ENCODE measurements at regions not wholly inside any gene's neighbourhood (a gene's known extent, or its start where the extent isn't known, plus 50 kb on each side); places are given as distances from the start of the nearest gene placed in this dataset.

DNA sequence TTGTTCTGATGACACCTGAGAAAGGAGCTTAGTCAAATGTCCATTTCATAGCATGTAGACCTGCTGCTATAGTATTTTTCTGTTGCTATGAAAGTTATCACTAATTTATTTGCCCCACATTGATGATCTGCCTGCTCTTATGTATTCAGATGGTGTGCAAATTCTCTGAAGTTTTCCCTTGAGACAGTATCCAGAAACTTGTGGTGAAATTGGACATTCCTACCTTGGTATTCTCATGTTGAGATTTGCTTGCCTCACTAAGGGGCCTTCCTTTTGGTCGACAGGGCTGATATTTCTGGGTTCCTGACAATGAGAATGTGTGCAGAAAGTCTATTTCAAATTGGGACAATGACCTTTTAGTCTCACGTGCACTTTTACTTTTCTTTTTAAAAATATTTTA lies 253.2 kb upstream of the FZD8 start:
- FAIRE-seq, result no peak
- H2AFZ ChIP-seq (ENCODE audit: control insufficient read depth, low read depth, low read length), result no peak overlapping the region
- ChIA-PET SMC1A (ENCODE audit: uncharacterized antibody, unreplicated experiment) (no interaction called here), RAD21 (ENCODE audit: unreplicated experiment) (no interaction called here), CTCF (no interaction called here), POLR2A (no interaction called here)
- WGBS (ENCODE audit: insufficient coverage, insufficient replicate concordance, low lambda C conversion rate, missing lambda C conversion rate), result 5% methylated on average over 2 of the region's 2 CpGs
- H4K20me1 ChIP-seq (ENCODE audit: control insufficient read depth, insufficient read depth), result no peaks in the 10 kb centered on the region
- no peak overlapping the region for H3K4me3 ChIP-seq
- TF ChIP-seq MEF2A (IDR thresholded peaks at IDR 0.05; ENCODE audit: insufficient read depth, low read depth, low read length) (no peak), BACH1 (IDR thresholded peaks at IDR 0.05; ENCODE audit: borderline replicate concordance) (no peak), GABPA (IDR thresholded peaks at IDR 0.05; ENCODE audit: low read depth) (no peak), YY1 (IDR thresholded peaks at IDR 0.05; ENCODE audit: low read depth, low read length) (no peak), BCL11A (IDR thresholded peaks at IDR 0.05; ENCODE audit: low read depth, low read length) (no peak), TCF3 (IDR thresholded peaks at IDR 0.05; ENCODE audit: borderline replicate concordance, insufficient read depth, low read depth, low read length) (no peak)
- H3K79me2 ChIP-seq (ENCODE audit: control insufficient read depth, insufficient read depth, low read length), result no peaks in the 10 kb centered on the region
- H3K36me3 ChIP-seq (ENCODE audit: control insufficient read depth in 2 of 2, insufficient read depth in 2 of 2, low read length in 1 of 2), result no peaks in the 10 kb centered on the region
- no peaks in the 10 kb centered on the region for H3K9me3 ChIP-seq (replicated peaks; ENCODE audit: control insufficient read depth, insufficient read depth, low read length)
- intact Hi-C loops (cut with micrococcal nuclease; ENCODE audit: unreplicated experiment), result loop anchor here (10.0 kb wide), 1 partner anchor 61 kb away; no protein-coding TSS in a partner anchor
- H3K9ac ChIP-seq (ENCODE audit: control insufficient read depth, insufficient read depth, low read length), result no peak overlapping the region
- in situ Hi-C loops (cut with MboI), result no loop called here
- ATAC-seq, result no peak
- H3K27ac ChIP-seq (ENCODE audit: control insufficient read depth, insufficient read depth), result no peak overlapping the region
- no peak overlapping the region for H3K4me2 ChIP-seq (ENCODE audit: control insufficient read depth, insufficient read depth)
- no peaks in the 10 kb centered on the region for H3K27me3 ChIP-seq (replicated peaks in 1 of 2; ENCODE audit: control insufficient read depth in 2 of 2, insufficient read depth in 2 of 2, low read length in 1 of 2)
- no TSS peak for BruUV-seq (replicated peaks)
- DNase-seq (ENCODE audit: low read depth, low spot score), result no peak
- H3K4me1 ChIP-seq (ENCODE audit: control insufficient read depth, insufficient read depth, low read length), result no peaks in the 10 kb centered on the region

DNA sequence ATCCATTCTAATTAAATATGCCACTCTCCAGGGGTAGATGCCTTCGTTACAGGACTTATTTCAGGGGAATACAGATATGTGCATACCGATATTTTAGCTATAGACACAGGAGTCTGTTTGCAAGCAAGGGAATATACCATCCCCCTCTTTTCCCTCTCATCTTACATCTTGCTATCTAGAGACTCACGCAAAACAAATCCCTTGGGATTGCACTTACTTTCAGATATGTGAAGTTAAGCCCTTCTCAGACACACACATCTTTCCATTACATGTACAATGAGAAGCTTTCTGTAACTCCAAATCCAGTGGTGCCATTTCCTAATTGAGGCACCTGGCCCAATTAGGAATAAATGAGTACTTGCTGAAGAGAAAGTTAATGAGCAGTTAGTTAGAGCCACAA lies 250.4 kb upstream of the FZD8 start:
- 0% methylated on average over 3 of the region's 3 CpGs for WGBS (ENCODE audit: insufficient coverage, insufficient replicate concordance, low lambda C conversion rate, missing lambda C conversion rate)
- Histone ChIP-seq H3K4me2 (ENCODE audit: control insufficient read depth, insufficient read depth) (no peak overlapping the region), H2AFZ (ENCODE audit: control insufficient read depth, low read depth, low read length) (no peak overlapping the region), H3K27ac (ENCODE audit: control insufficient read depth, insufficient read depth) (no peak overlapping the region), H3K27me3 (replicated peaks in 1 of 2; ENCODE audit: control insufficient read depth in 2 of 2, insufficient read depth in 2 of 2, low read length in 1 of 2) (no peaks in the 10 kb centered on the region), H3K36me3 (ENCODE audit: control insufficient read depth in 2 of 2, insufficient read depth in 2 of 2, low read length in 1 of 2) (no peaks in the 10 kb centered on the region; a peak in 1 of 4 replicates), H4K20me1 (ENCODE audit: control insufficient read depth, insufficient read depth) (no peaks in the 10 kb centered on the region), H3K4me1 (ENCODE audit: control insufficient read depth, insufficient read depth, low read length) (no peaks in the 10 kb centered on the region), H3K4me3 (no peak overlapping the region), H3K79me2 (ENCODE audit: control insufficient read depth, insufficient read depth, low read length) (no peaks in the 10 kb centered on the region), H3K9ac (ENCODE audit: control insufficient read depth, insufficient read depth, low read length) (no peak overlapping the region), H3K9me3 (replicated peaks; ENCODE audit: control insufficient read depth, insufficient read depth, low read length) (no peaks in the 10 kb centered on the region)
- BruUV-seq (replicated peaks), result no TSS peak
- ChIA-PET POLR2A (no interaction called here), RAD21 (ENCODE audit: unreplicated experiment) (no interaction called here), CTCF (no interaction called here), SMC1A (ENCODE audit: uncharacterized antibody, unreplicated experiment) (interaction anchor here (0.6 kb wide), 1 partner anchor 810 kb away, joined by 3 read pairs; no protein-coding TSS in a partner anchor)
- FAIRE-seq, result no peak
- intact Hi-C loops (cut with micrococcal nuclease; ENCODE audit: unreplicated experiment), result loop anchor here (10.0 kb wide), 1 partner anchor 58 kb away; no protein-coding TSS in a partner anchor
- in situ Hi-C loops (cut with MboI), result no loop called here
- ATAC-seq, result no peak
- DNase-seq (ENCODE audit: low read depth, low spot score), result no peak
- TF ChIP-seq, protein P1, sequence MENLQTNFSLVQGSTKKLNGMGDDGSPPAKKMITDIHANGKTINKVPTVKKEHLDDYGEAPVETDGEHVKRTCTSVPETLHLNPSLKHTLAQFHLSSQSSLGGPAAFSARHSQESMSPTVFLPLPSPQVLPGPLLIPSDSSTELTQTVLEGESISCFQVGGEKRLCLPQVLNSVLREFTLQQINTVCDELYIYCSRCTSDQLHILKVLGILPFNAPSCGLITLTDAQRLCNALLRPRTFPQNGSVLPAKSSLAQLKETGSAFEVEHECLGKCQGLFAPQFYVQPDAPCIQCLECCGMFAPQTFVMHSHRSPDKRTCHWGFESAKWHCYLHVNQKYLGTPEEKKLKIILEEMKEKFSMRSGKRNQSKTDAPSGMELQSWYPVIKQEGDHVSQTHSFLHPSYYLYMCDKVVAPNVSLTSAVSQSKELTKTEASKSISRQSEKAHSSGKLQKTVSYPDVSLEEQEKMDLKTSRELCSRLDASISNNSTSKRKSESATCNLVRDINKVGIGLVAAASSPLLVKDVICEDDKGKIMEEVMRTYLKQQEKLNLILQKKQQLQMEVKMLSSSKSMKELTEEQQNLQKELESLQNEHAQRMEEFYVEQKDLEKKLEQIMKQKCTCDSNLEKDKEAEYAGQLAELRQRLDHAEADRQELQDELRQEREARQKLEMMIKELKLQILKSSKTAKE (IDR thresholded peaks at IDR 0.05; ENCODE audit: low read depth, poor library complexity, severe bottlenecking), result no peak
- TF ChIP-seq TCF3 (IDR thresholded peaks at IDR 0.05; ENCODE audit: borderline replicate concordance, insufficient read depth, low read depth, low read length) (no peak), CBX3 (IDR thresholded peaks at IDR 0.05; ENCODE audit: borderline replicate concordance, low read depth) (no peak), NFXL1 (IDR thresholded peaks at IDR 0.05; ENCODE audit: borderline replicate concordance) (no peak)
- TF ChIP-seq, protein P2, sequence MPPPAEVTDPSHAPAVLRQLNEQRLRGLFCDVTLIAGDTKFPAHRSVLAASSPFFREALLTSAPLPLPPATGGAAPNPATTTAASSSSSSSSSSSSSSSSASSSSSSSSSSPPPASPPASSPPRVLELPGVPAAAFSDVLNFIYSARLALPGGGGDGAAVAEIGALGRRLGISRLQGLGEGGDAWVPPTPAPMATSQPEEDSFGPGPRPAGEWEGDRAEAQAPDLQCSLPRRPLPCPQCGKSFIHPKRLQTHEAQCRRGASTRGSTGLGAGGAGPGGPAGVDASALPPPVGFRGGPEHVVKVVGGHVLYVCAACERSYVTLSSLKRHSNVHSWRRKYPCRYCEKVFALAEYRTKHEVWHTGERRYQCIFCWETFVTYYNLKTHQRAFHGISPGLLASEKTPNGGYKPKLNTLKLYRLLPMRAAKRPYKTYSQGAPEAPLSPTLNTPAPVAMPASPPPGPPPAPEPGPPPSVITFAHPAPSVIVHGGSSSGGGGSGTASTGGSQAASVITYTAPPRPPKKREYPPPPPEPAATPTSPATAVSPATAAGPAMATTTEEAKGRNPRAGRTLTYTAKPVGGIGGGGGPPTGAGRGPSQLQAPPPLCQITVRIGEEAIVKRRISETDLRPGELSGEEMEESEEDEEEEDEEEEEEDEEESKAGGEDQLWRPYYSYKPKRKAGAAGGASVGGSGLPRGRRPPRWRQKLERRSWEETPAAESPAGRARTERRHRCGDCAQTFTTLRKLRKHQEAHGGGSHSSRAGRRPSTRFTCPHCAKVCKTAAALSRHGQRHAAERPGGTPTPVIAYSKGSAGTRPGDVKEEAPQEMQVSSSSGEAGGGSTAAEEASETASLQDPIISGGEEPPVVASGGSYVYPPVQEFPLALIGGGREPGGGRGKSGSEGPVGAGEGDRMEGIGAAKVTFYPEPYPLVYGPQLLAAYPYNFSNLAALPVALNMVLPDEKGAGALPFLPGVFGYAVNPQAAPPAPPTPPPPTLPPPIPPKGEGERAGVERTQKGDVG (CRISPR knock-in tag; IDR thresholded peaks at IDR 0.05), result no peak
